ENCODE measurements at regions not wholly inside any gene's neighbourhood (a gene's known extent, or its start where the extent isn't known, plus 50 kb on each side); places are given as distances from the start of the nearest gene placed in this dataset.

DNA sequence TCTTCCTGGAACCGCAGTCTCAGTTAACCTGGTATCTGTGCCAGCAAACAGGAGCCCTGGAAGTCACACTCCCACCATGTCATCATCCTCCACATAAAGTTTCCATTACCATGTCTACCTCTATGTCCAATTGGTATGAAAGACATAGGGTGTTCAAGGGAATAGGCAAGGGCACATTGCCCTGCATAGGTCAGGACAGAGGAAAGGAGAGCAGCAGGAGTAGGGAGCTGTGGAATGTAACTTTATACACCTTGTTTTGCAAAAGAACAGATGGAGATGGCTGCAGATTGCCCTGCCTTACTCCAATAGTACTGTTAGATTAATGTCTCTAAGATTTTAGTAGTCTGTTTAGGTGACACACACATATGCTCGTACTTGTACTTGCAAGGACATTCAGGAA lies 1056.4 kb downstream of the NTRK3 start:
- TF ChIP-seq, protein P1, sequence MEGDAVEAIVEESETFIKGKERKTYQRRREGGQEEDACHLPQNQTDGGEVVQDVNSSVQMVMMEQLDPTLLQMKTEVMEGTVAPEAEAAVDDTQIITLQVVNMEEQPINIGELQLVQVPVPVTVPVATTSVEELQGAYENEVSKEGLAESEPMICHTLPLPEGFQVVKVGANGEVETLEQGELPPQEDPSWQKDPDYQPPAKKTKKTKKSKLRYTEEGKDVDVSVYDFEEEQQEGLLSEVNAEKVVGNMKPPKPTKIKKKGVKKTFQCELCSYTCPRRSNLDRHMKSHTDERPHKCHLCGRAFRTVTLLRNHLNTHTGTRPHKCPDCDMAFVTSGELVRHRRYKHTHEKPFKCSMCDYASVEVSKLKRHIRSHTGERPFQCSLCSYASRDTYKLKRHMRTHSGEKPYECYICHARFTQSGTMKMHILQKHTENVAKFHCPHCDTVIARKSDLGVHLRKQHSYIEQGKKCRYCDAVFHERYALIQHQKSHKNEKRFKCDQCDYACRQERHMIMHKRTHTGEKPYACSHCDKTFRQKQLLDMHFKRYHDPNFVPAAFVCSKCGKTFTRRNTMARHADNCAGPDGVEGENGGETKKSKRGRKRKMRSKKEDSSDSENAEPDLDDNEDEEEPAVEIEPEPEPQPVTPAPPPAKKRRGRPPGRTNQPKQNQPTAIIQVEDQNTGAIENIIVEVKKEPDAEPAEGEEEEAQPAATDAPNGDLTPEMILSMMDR (IDR thresholded peaks at IDR 0.05; ENCODE audit: borderline replicate concordance, extremely low read depth, low read length, poor library complexity, severe bottlenecking) = no peak
- TF ChIP-seq EZH2 (IDR thresholded peaks at IDR 0.05; ENCODE audit: borderline replicate concordance, low read depth, low read length, severe bottlenecking) = no peak
